ENCODE measurements at regions not wholly inside any gene's neighbourhood (a gene's known extent, or its start where the extent isn't known, plus 50 kb on each side); places are given as distances from the start of the nearest gene placed in this dataset.

DNA sequence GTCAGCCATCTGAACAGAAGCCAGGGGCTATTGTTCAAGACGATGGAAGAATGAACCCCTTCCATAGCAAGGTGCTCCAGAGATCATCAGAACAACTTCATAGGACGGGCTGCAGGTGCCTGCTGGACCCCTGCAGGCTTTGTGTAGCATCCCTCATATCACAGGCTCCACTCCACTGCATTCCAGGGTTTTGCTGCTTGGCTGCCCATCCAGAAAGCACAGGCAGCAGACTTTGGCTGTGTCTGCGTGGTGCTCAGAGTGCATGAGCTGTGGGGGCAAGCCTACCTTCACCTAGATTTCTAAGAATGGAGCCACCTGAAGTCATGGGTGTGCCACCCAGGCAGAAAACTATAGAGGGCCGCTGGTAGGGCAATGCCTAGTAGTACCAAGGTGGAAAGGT, 93.9 kb upstream of the NLRP1 start:
- H3K4me3 ChIP-seq: no peak overlapping the region
- intact Hi-C loops (cut with DNase I): no loop called here
- DNase-seq: no peak
- TF ChIP-seq, protein P1, sequence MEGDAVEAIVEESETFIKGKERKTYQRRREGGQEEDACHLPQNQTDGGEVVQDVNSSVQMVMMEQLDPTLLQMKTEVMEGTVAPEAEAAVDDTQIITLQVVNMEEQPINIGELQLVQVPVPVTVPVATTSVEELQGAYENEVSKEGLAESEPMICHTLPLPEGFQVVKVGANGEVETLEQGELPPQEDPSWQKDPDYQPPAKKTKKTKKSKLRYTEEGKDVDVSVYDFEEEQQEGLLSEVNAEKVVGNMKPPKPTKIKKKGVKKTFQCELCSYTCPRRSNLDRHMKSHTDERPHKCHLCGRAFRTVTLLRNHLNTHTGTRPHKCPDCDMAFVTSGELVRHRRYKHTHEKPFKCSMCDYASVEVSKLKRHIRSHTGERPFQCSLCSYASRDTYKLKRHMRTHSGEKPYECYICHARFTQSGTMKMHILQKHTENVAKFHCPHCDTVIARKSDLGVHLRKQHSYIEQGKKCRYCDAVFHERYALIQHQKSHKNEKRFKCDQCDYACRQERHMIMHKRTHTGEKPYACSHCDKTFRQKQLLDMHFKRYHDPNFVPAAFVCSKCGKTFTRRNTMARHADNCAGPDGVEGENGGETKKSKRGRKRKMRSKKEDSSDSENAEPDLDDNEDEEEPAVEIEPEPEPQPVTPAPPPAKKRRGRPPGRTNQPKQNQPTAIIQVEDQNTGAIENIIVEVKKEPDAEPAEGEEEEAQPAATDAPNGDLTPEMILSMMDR (IDR thresholded peaks at IDR 0.05): no peak
- no peak for ATAC-seq
- H3K9me3 ChIP-seq: no peaks in the 10 kb centered on the region
- no peaks in the 10 kb centered on the region for H3K4me1 ChIP-seq
- no peak overlapping the region for H3K27ac ChIP-seq
- H3K36me3 ChIP-seq: no peaks in the 10 kb centered on the region
- peaks cover 5% of the 10 kb centered on the region for H3K27me3 ChIP-seq

DNA sequence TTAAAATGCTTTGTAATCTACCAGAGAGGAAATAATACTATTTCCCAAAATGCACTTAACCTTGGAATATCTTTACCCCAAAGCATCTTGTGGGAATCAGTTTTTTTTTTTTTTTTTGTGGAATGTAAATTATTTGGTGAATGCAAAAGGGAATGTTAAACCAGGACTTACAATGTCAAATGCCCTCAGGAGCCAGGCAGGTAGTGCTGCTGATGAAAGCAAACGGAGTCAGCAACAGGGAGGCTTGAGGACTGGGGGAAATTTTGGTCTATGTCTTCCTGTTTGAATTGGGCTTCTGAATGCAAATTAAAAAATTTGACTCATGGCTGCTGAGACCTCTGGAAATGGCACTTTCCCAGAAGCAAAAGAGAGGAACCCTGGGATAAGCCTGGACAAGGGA, 96.5 kb upstream of the NLRP1 start:
- Histone ChIP-seq H3K9me3 (no peaks in the 10 kb centered on the region), H3K4me1 (no peaks in the 10 kb centered on the region), H3K27me3 (peaks cover 5% of the 10 kb centered on the region), H3K27ac (no peak overlapping the region), H3K36me3 (no peaks in the 10 kb centered on the region), H3K4me3 (no peak overlapping the region)
- intact Hi-C loops (cut with DNase I): no loop called here
- no peak for DNase-seq
- TF ChIP-seq, protein P1 (IDR thresholded peaks at IDR 0.05): no peak
- ATAC-seq: no peak

DNA sequence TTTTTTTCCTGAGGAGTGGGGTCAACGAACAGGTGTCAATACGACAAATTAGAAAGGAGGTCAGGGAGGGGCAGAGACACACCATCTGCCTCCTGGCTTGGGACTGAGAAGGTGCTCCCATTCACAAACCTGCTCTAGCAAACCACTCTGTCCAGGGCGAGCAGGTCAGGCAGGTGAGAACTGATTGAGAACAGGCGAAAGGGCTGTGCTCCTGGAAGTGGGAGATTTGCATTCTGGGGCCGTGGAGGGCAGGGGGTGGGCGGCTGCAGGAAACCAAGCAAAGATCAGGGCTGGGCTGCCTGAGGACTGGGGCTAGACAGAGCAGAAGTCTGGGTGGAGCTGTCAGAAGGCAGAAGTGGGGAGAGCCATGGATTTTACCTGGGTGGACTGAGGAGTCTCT, 98.9 kb upstream of the NLRP1 start:
- no peak for ATAC-seq
- peak; percentile 26 for DNase-seq
- TF ChIP-seq, protein P1 (IDR thresholded peaks at IDR 0.05): no peak
- H3K4me3 ChIP-seq: no peak overlapping the region
- peaks cover 5% of the 10 kb centered on the region for H3K27me3 ChIP-seq
- H3K9me3 ChIP-seq: no peaks in the 10 kb centered on the region
- intact Hi-C loops (cut with DNase I): no loop called here
- no peaks in the 10 kb centered on the region for H3K36me3 ChIP-seq
- no peak overlapping the region for H3K27ac ChIP-seq
- H3K4me1 ChIP-seq: no peaks in the 10 kb centered on the region

DNA sequence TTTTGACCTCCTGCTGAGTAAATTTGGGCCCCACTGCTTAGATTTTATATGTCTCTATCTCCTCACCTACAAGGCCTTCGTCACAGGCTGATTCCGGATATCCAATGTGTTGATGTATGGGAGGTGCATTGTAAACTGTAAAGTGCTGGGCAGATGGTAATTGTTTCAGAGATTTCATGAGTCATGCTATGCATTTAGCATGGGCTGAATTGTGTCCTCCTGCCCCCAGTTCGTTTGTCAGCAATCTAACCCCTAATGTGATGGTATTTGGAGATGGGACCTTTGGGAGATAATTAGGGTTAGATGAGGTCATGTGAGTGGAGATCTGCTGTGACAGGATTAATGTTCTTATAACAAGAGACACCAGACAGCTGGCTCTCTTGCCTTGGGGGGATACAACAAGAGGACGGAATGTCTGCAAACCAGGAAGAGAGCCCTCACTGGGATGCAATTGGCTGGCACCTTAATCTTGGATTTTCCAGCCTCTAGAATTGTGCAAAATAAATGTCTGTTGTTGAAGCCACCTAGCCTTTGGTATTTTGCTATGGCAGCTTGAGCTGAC, 101.8 kb upstream of the NLRP1 start:
- intact Hi-C loops (cut with DNase I): no loop called here
- TF ChIP-seq, protein P1 (IDR thresholded peaks at IDR 0.05): no peak
- no peak for ATAC-seq

DNA sequence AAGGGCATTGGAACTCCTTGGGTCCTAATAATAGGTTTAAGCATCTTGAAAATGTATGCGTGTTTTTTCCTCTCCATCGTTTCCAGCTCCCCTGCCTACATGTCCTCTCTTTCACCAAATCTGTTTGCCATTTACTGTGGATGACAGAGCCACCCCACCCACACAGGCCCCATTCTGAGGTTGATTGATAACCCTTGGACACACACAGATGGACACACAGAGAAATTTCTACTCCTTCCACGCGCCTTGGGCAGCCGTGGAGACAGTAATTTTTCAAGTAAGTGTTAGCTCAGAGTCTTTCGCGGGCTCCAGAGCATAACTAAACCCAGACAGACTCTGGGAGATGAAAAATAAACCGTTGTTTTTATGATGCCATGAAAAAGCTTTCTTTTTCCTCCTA, 103.3 kb upstream of the NLRP1 start:
- Histone ChIP-seq H3K9me3 (no peaks in the 10 kb centered on the region), H3K27ac (no peak overlapping the region), H3K27me3 (peaks cover 4% of the 10 kb centered on the region), H3K4me1 (no peaks in the 10 kb centered on the region), H3K4me3 (no peak overlapping the region), H3K36me3 (no peaks in the 10 kb centered on the region)
- ATAC-seq (no peak), DNase-seq (no peak)
- intact Hi-C loops (cut with DNase I): no loop called here
- TF ChIP-seq, protein P1 (IDR thresholded peaks at IDR 0.05): no peak

More for the DNA sequence above, 101.8 kb upstream of the NLRP1 start:
- no peak for DNase-seq
- Histone ChIP-seq H3K4me3 (no peak overlapping the region), H3K27me3 (peaks cover 7% of the 10 kb centered on the region), H3K27ac (no peak overlapping the region), H3K9me3 (no peaks in the 10 kb centered on the region), H3K36me3 (no peaks in the 10 kb centered on the region), H3K4me1 (no peaks in the 10 kb centered on the region)

DNA sequence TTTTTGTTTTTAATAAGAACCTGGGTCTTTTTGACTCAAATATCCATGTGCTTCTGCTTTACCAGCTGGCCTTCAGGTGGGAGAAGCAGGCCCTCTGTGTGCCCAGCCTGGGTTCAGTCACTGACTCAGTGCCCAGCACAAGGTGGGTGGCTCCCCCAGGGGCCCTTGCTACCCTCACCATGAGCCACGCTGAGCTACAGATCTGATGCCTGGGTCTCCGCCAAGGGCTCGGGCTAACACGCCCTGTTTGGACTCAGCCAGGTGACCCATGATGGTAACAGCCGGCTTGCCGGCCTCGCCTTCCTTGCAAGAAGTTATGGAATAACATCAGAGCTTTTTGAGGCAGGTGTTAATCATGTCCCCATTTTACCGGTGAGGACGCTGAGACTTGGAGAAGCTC, 109.5 kb upstream of the NLRP1 start:
- Histone ChIP-seq H3K27ac (no peak overlapping the region), H3K36me3 (no peaks in the 10 kb centered on the region), H3K4me3 (no peak overlapping the region), H3K4me1 (no peaks in the 10 kb centered on the region), H3K27me3 (peaks cover 14% of the 10 kb centered on the region), H3K9me3 (no peaks in the 10 kb centered on the region)
- no peak for DNase-seq
- no peak for ATAC-seq
- TF ChIP-seq, protein P1 (IDR thresholded peaks at IDR 0.05): no peak
- intact Hi-C loops (cut with DNase I): no loop called here
